HepG2 (cell line): ENCODE measurements at regions not wholly inside any gene's neighbourhood (a gene's known extent, or its start where the extent isn't known, plus 50 kb on each side); places are given as distances from the start of the nearest gene placed in this dataset.

Experiments
- ATAC-seq: fragments of 200-7000 bp; cut with Tn5 transposase; 3 replicates; pipeline ENCODE4 v1.9.1; 2020; ENCODE audit warnings: mild to moderate bottlenecking, moderate library complexity
- BruUV-seq: library from RNA; stranded (reverse); fragments of 400-500 nt; replicated peaks from 2 replicates; lab custom pipeline; 2021; lab: Mats Ljungman, UMichigan
- CTCF ChIA-PET: fragments of 300-600 bp; formaldehyde crosslinking; extraction: SDS; loops from one replicate; lab custom pipeline; 2021; ENCODE audit warnings: low total read pairs, inconsistent platforms, low intra/inter-chr PET ratio; lab: Yijun Ruan, JAX
- POLR2A ChIA-PET: fragments of 350-600 bp; sonication (Branson Sonifier 250); formaldehyde crosslinking; loops from one replicate; lab custom pipeline; 2020; ENCODE audit warnings: antibody characterized with exemption, inconsistent platforms; lab: Yijun Ruan, JAX
- DNase-seq: peaks from one replicate; pipeline ENCODE4 v3.0.0-alpha.2; 2015; ENCODE audit warnings: low spot score
- FAIRE-seq: peaks from 3 replicates; lab custom pipeline; 2011; peaks lifted over from hg19 to GRCh38; lab: Jason Lieb, UNC
- H2AFZ ChIP-seq: one replicate; pipeline ENCODE4 v1.6.1; 2011; ENCODE audit warnings: low read length, inconsistent platforms
- H3K27ac ChIP-seq: fragments of 300-600 bp; 3 replicates; pipeline ENCODE4 v1.8.0; 2011; ENCODE audit warnings: mixed run types, mild to moderate bottlenecking, mixed read lengths, low read length, inconsistent platforms; ENCODE audit not compliant: insufficient read depth; ENCODE audit errors: extremely low read length
- H3K27me3 ChIP-seq, 2 experiments: fragments of 200-600 bp in 1 of 2; 2 replicates in 1 of 2; 3 replicates in 1 of 2; pipeline versions ENCODE4 v1.6.0 to v1.8.0; 2011; ENCODE audit warnings: low read length in 2 of 2, mild to moderate bottlenecking in 2 of 2, moderate library complexity in 2 of 2, inconsistent platforms in 1 of 2; ENCODE audit not compliant: insufficient read depth in 2 of 2, control insufficient read depth in 1 of 2
- H3K36me3 ChIP-seq, 2 experiments: fragments of 200-600 bp in 1 of 2; replicated peaks in 1 of 2; 2 replicates in 1 of 2; 3 replicates in 1 of 2; pipeline versions ENCODE4 v1.5.1 to v1.8.0; 2011; ENCODE audit warnings: low read length in 2 of 2, inconsistent platforms in 1 of 2; ENCODE audit not compliant: insufficient read depth in 2 of 2, control insufficient read depth in 1 of 2
- H3K4me1 ChIP-seq: 2 replicates; pipeline ENCODE4 v1.5.1; 2012; ENCODE audit warnings: low read length, inconsistent platforms; ENCODE audit not compliant: insufficient read depth
- H3K4me2 ChIP-seq: 2 replicates; pipeline ENCODE4 v1.6.0; 2011; ENCODE audit warnings: low read depth, low read length, inconsistent platforms
- H3K4me3 ChIP-seq, 3 experiments: fragments of 200-600 bp in 1 of 3; sonication (generic), shearing (Covaris generic) in 1 of 3; replicated peaks in 1 of 3; 2 replicates each; pipeline ENCODE4 v1.5.1; 2011 to 2016; ENCODE audit warnings: low read length in 3 of 3, inconsistent platforms in 2 of 3, low read depth in 2 of 3, mild to moderate bottlenecking in 2 of 3, control low read depth in 1 of 3, mixed read lengths in 1 of 3; ENCODE audit not compliant: insufficient read depth in 1 of 3
- H3K79me2 ChIP-seq: one replicate; pipeline ENCODE4 v1.6.1; 2011; ENCODE audit warnings: low read length, inconsistent platforms; ENCODE audit not compliant: insufficient read depth
- H3K9ac ChIP-seq: 2 replicates; pipeline ENCODE4 v1.6.0; 2011; ENCODE audit warnings: mild to moderate bottlenecking, low read depth, low read length, inconsistent platforms; ENCODE audit not compliant: insufficient read depth
- H3K9me3 ChIP-seq: 2 replicates; pipeline ENCODE4 v1.5.1; 2012; ENCODE audit warnings: mild to moderate bottlenecking, low read length
- H4K20me1 ChIP-seq: 2 replicates; pipeline ENCODE4 v1.6.0; 2011; ENCODE audit warnings: inconsistent platforms, mild to moderate bottlenecking, low read length, moderate library complexity; ENCODE audit not compliant: insufficient read depth
- ATF1 ChIP-seq: IDR thresholded peaks from 2 replicates; pipeline ENCODE4 v1.6.1; 2016; ENCODE audit warnings: mild to moderate bottlenecking, control low read depth
- MIXL1 ChIP-seq: IDR thresholded peaks from 2 replicates; pipeline ENCODE4 v1.6.1; 2016
- MYC ChIP-seq: sonication (generic); formaldehyde crosslinking; IDR thresholded peaks from 2 replicates; pipeline ENCODE4 v1.9.0; 2021; ENCODE audit warnings: missing genetic modification reagents, borderline replicate concordance
- NFYB ChIP-seq: sonication (generic); formaldehyde crosslinking; IDR thresholded peaks from 2 replicates; pipeline ENCODE4 v1.4.0; 2020; ENCODE audit warnings: missing genetic modification reagents
- TBL1XR1 ChIP-seq: fragments of 150-350 bp; IDR thresholded peaks from 2 replicates; pipeline ENCODE4 v1.6.1; 2014; ENCODE audit warnings: borderline replicate concordance, low read length; ENCODE audit not compliant: partially characterized antibody
- ZBTB1 ChIP-seq: sonication (generic); formaldehyde crosslinking; IDR thresholded peaks from 2 replicates; pipeline ENCODE4 v1.4.0; 2020; ENCODE audit warnings: missing genetic modification reagents, borderline replicate concordance
- ZFYVE20 ChIP-seq: sonication (generic); formaldehyde crosslinking; IDR thresholded peaks from 2 replicates; pipeline ENCODE4 v1.8.0; 2023; ENCODE audit warnings: low read depth, mild to moderate bottlenecking, moderate library complexity, missing genetic modification reagents, borderline replicate concordance
- ZNF788 ChIP-seq: sonication (generic); formaldehyde crosslinking; IDR thresholded peaks from 2 replicates; pipeline ENCODE4 v1.5.0; 2020; ENCODE audit warnings: mild to moderate bottlenecking, missing genetic modification reagents, borderline replicate concordance
- ZNF792 ChIP-seq: IDR thresholded peaks from 2 replicates; pipeline ENCODE4 v1.6.1; 2016
- ZZZ3 ChIP-seq: sonication (generic); formaldehyde crosslinking; IDR thresholded peaks from 2 replicates; pipeline ENCODE4 v1.4.0; 2020; ENCODE audit warnings: missing genetic modification reagents, mild to moderate bottlenecking, borderline replicate concordance
- WGBS: methylation state at CpG from one replicate; pipeline ENCODE4 v1.1.6; 2017; ENCODE audit warnings: low lambda C conversion rate; 5-methylcytosine and 5-hydroxymethylcytosine counted together
- in situ Hi-C: cut with HindIII; loops from 2 replicates; pipeline ENCODE4 v1.10.0; 2017; ENCODE audit warnings: low pct_unique_long_range_greater_than_20kb; ENCODE audit not compliant: extremely low pct_ligation_motif_present
- intact Hi-C: fragments of 100-400 bp; cut with micrococcal nuclease; formaldehyde crosslinking; loops from one replicate; pipeline ENCODE4 v1.10.0; 2022; ENCODE audit not compliant: unreplicated experiment
- TF ChIP-seq, protein P1 (sequence below), 2 experiments: sonication (generic) in 1 of 2; formaldehyde crosslinking in 1 of 2; IDR thresholded peaks; 2 replicates each; pipeline versions ENCODE4 v1.6.1 to v1.9.0; 2014 to 2022; ENCODE audit warnings: antibody characterized with exemption in 1 of 2, borderline replicate concordance in 1 of 2, inconsistent platforms in 1 of 2, low read depth in 1 of 2, missing genetic modification reagents in 1 of 2
- TF ChIP-seq, protein P2 (sequence below): sonication (generic); formaldehyde crosslinking; IDR thresholded peaks from 2 replicates; pipeline ENCODE4 v1.5.1; 2020; ENCODE audit warnings: mild to moderate bottlenecking, missing genetic modification reagents, moderate library complexity
- TF ChIP-seq, protein P3 (sequence below): sonication (generic); formaldehyde crosslinking; IDR thresholded peaks from 2 replicates; pipeline ENCODE4 v1.8.0; 2022; ENCODE audit warnings: mild to moderate bottlenecking, missing genetic modification reagents; ENCODE audit not compliant: insufficient replicate concordance
- TF ChIP-seq, protein P4 (sequence below): sonication (generic); formaldehyde crosslinking; IDR thresholded peaks from 2 replicates; pipeline ENCODE4 v1.4.0; 2020; ENCODE audit warnings: missing genetic modification reagents

DNA sequence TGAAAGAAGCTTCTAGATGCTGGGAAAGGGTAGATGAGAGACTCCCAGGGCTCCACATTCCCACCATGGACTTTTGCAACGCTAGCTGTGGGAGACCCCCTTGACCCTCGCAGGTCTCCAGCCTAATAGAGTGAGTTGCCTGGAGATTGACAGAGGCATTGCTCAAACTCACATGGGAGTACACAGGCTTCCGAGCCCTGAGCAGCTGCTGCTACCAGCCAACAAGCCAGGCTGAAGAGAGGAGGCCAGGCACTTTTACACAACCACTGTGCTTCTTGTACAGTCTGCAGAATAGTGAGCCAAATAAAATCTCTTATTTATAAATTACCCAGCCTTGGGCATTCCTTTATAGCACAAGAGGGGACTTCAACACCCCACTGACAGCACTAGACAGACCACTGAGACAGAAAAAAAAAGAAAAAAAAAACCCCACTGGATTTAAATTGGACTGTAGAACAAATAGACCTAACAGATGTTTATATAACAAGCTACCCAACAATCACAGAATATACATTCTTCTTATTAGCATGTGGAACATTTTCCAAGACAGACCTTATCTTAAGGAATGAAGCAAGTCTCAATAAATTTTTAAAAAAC, 146.2 kb downstream of the ZFAND4 start:
- no peak for FAIRE-seq
- WGBS, result 100% methylated on average over 3 of the region's 3 CpGs
- H3K9me3 ChIP-seq, result no peaks in the 10 kb centered on the region
- no peaks in the 10 kb centered on the region; the same call in 1 of the 2 replicates for H4K20me1 ChIP-seq
- no peaks in the 10 kb centered on the region for H3K27me3 ChIP-seq
- no peak overlapping the region for H2AFZ ChIP-seq
- no peak for DNase-seq
- CTCF ChIA-PET, result no interaction called here
- POLR2A ChIA-PET, result no interaction called here
- no peak overlapping the region for H3K27ac ChIP-seq
- no TSS peak for BruUV-seq
- no peaks in the 10 kb centered on the region; a peak in 1 of 5 replicates for H3K36me3 ChIP-seq
- peaks cover 6% of the 10 kb centered on the region; the same call in 1 of the 2 replicates for H3K4me1 ChIP-seq
- H3K4me3 ChIP-seq, result no peak overlapping the region
- ATAC-seq, result no peak
- H3K9ac ChIP-seq, result no peak overlapping the region
- intact Hi-C loops (no loop called here), in situ Hi-C loops (no loop called here)
- H3K4me2 ChIP-seq, result no peak overlapping the region
- H3K79me2 ChIP-seq, result no peaks in the 10 kb centered on the region
- TF ChIP-seq ZNF788 (CRISPR knock-in tag), result no peak
- TF ChIP-seq ZZZ3 (CRISPR knock-in tag), result no peak
- TF ChIP-seq, protein P1, sequence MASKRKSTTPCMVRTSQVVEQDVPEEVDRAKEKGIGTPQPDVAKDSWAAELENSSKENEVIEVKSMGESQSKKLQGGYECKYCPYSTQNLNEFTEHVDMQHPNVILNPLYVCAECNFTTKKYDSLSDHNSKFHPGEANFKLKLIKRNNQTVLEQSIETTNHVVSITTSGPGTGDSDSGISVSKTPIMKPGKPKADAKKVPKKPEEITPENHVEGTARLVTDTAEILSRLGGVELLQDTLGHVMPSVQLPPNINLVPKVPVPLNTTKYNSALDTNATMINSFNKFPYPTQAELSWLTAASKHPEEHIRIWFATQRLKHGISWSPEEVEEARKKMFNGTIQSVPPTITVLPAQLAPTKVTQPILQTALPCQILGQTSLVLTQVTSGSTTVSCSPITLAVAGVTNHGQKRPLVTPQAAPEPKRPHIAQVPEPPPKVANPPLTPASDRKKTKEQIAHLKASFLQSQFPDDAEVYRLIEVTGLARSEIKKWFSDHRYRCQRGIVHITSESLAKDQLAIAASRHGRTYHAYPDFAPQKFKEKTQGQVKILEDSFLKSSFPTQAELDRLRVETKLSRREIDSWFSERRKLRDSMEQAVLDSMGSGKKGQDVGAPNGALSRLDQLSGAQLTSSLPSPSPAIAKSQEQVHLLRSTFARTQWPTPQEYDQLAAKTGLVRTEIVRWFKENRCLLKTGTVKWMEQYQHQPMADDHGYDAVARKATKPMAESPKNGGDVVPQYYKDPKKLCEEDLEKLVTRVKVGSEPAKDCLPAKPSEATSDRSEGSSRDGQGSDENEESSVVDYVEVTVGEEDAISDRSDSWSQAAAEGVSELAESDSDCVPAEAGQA (IDR thresholded peaks at IDR 0.05; ENCODE audit: low read depth), result no peak
- TF ChIP-seq, protein P1 (CRISPR knock-in tag; IDR thresholded peaks at IDR 0.05; ENCODE audit: borderline replicate concordance), result no peak
- TF ChIP-seq TBL1XR1, result no peak
- no peak for TF ChIP-seq MIXL1 (CRISPR knock-in tag)
- no peak for TF ChIP-seq ZNF792 (CRISPR knock-in tag)
- TF ChIP-seq ATF1 (CRISPR knock-in tag), result no peak
- TF ChIP-seq NFYB (CRISPR knock-in tag), result no peak
- TF ChIP-seq, protein P2, sequence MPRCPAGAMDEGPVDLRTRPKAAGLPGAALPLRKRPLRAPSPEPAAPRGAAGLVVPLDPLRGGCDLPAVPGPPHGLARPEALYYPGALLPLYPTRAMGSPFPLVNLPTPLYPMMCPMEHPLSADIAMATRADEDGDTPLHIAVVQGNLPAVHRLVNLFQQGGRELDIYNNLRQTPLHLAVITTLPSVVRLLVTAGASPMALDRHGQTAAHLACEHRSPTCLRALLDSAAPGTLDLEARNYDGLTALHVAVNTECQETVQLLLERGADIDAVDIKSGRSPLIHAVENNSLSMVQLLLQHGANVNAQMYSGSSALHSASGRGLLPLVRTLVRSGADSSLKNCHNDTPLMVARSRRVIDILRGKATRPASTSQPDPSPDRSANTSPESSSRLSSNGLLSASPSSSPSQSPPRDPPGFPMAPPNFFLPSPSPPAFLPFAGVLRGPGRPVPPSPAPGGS (CRISPR knock-in tag), result no peak
- no peak for TF ChIP-seq ZBTB1 (CRISPR knock-in tag)
- TF ChIP-seq ZFYVE20 (CRISPR knock-in tag), result no peak
- TF ChIP-seq, protein P3, sequence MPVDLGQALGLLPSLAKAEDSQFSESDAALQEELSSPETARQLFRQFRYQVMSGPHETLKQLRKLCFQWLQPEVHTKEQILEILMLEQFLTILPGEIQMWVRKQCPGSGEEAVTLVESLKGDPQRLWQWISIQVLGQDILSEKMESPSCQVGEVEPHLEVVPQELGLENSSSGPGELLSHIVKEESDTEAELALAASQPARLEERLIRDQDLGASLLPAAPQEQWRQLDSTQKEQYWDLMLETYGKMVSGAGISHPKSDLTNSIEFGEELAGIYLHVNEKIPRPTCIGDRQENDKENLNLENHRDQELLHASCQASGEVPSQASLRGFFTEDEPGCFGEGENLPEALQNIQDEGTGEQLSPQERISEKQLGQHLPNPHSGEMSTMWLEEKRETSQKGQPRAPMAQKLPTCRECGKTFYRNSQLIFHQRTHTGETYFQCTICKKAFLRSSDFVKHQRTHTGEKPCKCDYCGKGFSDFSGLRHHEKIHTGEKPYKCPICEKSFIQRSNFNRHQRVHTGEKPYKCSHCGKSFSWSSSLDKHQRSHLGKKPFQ (CRISPR knock-in tag), result no peak
- no peak for TF ChIP-seq MYC
- TF ChIP-seq, protein P4, sequence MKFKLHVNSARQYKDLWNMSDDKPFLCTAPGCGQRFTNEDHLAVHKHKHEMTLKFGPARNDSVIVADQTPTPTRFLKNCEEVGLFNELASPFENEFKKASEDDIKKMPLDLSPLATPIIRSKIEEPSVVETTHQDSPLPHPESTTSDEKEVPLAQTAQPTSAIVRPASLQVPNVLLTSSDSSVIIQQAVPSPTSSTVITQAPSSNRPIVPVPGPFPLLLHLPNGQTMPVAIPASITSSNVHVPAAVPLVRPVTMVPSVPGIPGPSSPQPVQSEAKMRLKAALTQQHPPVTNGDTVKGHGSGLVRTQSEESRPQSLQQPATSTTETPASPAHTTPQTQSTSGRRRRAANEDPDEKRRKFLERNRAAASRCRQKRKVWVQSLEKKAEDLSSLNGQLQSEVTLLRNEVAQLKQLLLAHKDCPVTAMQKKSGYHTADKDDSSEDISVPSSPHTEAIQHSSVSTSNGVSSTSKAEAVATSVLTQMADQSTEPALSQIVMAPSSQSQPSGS (CRISPR knock-in tag), result no peak
